ENCODE measurements at regions not wholly inside any gene's neighbourhood (a gene's known extent, or its start where the extent isn't known, plus 50 kb on each side); places are given as distances from the start of the nearest gene placed in this dataset.
"Not testable (repeated sequence)": the region's sequence is repeated elsewhere in the genome, so short reads cannot be mapped to it uniquely, and the experiment has no call there.

- DNase-seq: no peak
Measured at GRCh38 chr11:11000579-11001283, 142.9 kb upstream of the ZBED5 start.

DNA sequence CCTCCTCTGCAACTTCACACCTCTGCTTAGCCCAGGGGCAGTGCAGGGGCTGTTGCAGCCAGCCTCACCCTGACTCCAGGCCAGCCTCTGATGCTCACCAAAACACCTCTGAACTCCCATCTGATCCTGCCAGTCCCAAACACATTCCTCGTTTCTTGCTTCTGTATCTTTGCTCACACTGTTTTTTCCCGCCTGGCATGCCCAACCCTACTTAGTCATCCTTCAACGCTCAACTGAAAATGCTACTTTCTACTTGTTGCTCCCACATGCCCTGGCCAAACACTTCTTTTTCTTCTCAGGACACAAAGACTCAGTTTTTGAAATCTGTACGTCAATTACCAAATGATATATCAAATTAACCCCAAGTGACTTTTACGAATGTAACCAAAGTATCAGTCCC, 140.8 kb upstream of the ZBED5 start:
- no peak for DNase-seq

DNA sequence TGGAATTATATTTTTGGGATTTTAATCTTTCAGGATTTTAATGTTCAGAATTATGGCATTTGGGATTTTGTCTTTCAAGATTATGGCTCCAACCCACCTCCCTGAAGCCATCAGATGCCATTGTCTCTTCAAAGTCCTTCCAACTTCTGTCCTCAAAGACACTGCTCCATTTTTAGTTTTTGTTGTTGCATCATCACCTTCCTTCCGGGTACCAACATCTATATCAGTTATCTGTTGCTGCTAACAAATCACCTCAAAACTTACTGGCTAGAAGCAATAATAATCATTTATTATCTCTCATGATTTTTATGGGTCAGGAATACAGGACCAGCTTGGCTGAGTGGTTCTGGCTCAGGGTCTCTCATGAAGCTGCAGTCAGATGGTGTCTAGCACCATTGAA, 138.8 kb upstream of the ZBED5 start:
- DNase-seq: no peak

DNA sequence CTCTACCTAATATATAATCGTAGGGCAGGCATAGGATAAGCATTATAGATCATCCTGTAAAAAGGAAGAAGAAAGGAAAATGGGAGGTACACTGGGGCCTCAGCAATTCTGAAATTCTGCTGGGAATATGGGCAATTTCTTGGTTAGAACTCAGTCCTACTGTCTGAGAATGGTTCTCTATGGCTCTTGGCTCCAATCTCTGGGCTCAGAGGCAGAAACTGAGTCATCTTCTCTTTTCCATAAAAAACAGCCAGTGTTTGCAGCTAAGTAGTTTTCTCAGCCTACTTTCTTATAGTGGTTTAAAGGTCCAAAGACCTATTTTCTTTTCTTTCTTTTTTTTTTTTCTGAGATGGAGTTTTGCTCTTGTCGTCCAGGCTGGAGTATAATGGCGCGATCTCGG, 135.8 kb upstream of the ZBED5 start:
- DNase-seq: no peak

DNA sequence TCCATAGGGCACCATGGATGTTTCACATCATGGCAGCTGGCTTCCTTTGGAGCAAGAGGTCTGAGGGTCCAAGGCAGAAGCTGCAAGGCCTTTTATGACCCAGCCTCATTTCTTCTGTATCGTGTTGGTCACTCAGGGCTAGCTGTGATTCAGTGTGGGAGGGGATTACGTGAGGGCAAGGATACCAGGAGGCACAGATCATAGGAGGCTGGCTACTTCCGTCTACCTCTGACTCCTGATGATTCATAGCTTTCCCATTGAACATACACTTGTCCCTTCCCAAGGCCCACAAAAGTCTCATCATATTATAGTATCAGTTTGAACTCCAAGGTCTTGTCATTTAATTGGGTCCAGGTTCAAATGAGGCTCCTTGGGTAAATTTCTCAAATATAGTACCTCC, 135.3 kb upstream of the ZBED5 start:
- no peak for DNase-seq

DNA sequence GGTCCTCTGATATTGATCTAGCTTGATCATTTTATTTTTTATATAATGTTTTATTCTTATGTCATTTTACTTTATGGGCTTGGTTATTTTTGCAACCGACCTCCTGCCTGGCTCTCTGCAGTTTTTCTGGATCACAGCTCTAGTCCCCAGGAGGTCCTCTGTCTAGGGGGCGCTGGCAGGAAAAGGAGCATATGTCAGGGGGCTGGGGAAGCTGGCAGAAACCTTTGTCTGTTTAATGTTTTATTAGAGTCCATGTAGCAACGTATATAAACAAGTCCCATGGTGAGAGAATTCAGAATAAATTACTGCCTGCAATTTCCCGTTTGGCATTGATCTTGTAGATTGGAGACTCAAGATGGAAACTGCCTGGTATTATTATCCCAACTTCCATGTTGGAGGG, 133.5 kb upstream of the ZBED5 start:
- DNase-seq: peak; percentile 64

DNA sequence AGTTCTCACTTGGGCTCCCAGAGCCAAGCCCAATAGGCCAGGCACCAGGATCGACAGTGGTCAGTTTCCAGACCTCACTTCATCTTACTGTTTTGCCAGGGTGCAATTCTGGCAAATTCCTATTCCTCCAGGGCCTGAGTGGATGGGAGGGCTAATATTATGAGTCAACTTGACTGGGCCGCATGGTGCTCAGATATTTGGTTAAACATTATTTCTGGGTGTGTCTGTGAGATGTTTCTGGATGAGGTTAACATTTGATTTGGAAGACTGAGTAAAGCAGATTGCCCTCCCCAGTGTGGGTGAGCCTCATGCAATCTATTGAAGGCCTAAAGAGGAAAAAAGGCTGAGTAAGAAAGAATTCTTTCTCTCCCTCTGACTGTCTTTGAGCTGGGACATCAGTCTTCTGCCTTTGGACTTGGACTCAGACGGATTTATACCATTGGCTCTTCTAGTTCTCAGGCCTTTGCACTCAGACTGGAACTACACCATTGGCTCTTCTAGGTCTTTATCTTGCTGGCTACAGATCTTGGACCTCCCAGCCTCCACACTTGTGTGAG, 132.9 kb upstream of the ZBED5 start:
- no peak for DNase-seq

- no peak for DNase-seq
Measured at GRCh38 chr11:10990160-10990559, 132.3 kb upstream of the ZBED5 start.

GRCh38 chr11:10986006-10986405, 128.2 kb upstream of the ZBED5 start:
- DNase-seq: no peak

DNA sequence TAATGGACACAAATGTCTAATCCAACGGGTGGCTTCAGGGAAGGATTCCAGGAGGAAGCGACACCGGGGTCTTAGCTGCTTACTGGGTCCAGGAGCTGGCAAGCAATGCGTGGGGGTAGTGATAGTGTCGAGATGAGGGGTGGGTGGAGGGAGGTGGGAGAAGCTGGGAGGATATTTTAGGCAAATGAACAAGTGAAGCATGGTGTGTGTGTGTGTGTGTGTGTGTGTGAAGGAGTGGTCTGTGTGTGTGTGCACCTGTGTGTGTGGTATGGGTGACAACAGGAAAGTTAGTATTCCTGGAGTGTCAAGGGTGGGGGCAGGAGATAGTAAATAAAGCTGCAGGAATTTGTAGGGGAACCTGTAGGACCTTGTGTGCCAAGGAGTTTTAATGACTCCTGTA, 126.9 kb upstream of the ZBED5 start:
- DNase-seq: no peak

DNA sequence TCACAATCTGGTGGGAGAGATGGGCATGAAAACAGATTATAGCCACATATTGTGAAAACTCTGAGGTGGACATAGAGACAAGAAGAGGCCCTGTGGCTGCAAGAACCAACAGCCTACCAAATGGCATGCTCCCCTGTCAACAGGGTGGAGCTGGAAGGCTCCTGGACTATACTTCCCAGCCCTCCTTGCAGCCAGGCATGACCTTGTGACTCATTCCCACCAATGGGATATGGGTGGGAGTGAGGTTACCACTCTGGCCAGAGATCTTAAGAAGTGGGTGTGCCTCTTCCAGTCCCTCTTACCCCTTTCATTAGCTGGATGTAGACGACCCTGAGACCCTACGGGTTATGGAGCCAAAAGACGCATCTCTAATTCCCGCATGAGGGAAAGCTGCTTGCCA, 126.4 kb upstream of the ZBED5 start:
- DNase-seq: no peak

DNA sequence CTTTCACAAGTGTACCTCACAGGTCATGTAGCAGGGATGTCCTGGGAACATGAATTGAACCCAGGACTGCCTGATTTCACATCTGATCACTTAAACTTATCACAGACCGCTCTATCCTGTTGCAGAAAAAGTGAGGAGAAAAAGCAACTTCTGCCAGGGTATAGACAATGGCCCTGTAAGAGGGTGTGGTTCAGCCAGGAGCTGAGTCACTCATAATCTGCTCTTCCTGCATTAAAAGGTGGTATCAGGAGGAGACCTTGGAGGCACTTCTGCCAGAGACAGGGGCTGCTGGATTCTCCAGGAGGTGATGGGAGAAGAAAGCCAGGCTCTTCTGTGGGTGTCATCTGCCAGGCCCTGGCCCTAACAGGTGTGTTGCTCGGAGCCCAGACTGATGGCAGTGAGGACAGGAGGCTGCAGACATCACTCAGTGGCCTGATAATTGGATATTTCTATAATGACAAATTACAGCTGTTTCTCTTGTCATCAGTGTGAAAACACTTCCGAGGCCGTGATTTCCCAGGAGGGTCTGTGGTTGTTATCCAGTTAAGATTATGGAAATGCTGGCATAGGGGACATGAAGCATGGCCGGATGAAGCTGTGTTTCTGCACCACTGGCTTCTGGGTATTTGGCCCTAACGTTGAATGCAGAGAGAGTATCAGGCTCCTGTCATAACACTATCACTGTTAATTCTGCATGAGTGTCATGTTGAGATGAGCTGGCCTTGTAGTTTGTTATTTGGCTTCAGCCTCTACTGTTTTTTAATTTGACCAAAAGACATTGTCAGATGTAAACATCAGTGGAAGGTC, 125.1 kb upstream of the ZBED5 start:
- DNase-seq: no peak

- DNase-seq: no peak
Measured at GRCh38 chr11:10979529-10979928, 121.7 kb upstream of the ZBED5 start.

GRCh38 chr11:10978198-10978597, 120.3 kb upstream of the ZBED5 start:
- DNase-seq: no peak

DNA sequence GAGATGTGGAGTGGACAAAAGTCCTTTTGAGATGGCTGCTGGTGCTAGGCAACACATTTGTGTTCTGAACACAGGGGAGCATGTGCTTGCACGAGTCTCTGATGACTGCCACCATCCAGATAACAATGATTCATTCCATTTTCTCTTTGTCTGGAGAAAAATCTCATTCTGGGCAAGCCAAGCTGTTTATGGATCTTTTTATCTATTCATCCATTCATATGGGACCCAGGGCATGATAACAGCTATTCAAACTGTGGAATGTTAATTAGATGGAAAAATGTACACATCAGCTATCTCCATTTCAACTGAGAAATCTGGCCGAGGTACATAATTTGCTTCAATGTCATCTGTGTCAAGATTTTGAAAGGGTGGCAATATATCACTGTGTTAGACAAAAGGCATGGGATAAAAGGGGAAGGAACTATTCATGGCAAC, 117.5 kb upstream of the ZBED5 start:
- DNase-seq: peak; percentile 95

GRCh38 chr11:10973416-10973815, 115.6 kb upstream of the ZBED5 start:
- peak; percentile 88 for DNase-seq

DNA sequence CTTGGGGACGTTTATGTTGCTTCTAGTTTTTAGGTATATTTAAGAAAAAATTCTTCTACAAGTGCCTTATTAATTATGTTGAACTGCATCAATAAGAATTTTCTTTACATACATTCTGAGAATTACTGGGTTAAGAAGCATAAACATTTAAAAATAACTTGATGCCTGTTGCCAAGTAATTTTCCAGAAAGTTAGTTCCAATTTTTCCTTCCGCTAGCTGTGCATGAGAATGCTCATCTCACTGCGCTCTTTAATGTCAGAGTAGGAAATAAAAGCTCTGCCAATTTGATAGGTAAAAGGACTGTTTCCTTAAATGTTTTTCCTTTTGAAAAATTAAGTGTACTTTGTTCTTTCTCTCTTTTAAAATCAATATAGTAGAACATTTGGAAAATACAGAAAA, 113.1 kb upstream of the ZBED5 start:
- no peak for DNase-seq

GRCh38 chr11:10969387-10969786, 111.5 kb upstream of the ZBED5 start:
- no peak for DNase-seq

GRCh38 chr11:10956884-10957283, 99.0 kb upstream of the ZBED5 start:
- not testable (repeated sequence) for DNase-seq

GRCh38 chr11:10955616-10956015, 97.8 kb upstream of the ZBED5 start:
- no peak for DNase-seq

DNA sequence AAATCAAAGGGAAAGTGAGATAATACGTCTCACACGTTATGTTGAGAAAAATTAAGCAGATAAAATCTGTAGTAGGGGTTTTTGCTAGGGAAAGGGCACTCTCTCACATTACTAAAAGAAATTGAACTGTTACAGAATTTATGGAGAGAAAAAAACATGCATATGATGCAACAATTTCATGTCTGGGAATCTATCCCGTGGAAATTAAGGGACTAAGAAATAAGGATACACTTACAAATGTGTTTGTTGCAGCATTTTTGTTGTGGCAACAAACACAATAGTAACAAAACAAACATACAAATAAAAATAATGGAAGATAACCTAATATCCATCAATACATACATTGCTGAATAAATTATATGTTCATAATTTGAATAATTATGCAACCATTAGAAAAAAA, 96.3 kb upstream of the ZBED5 start:
- no peak for DNase-seq

DNA sequence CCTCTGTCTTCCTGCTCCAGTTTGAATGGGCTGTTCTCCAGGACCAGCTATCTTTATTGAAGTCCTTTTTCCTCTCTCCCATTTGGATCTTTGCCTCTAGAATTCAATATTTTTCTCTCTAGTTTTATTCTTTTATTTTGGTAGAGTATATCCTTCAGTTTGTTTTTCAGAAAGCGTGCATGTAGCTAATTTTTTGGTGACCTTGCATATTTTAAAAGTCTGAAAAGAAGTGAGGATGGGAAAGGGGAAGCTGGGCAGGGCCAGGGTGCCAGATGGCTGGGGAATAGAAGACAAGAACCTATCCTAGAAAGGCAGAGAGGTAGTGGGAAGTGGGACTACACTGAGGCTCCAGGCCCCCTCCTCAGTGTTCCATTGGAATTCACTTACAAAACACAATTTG, 95.0 kb upstream of the ZBED5 start:
- DNase-seq: no peak

- not testable (repeated sequence) for DNase-seq
Measured at GRCh38 chr11:10947935-10948334, 90.1 kb upstream of the ZBED5 start.

- DNase-seq: no peak
Measured at GRCh38 chr11:10946072-10946471, 88.2 kb upstream of the ZBED5 start.
